ENCODE measurements at regions not wholly inside any gene's neighbourhood (a gene's known extent, or its start where the extent isn't known, plus 50 kb on each side); places are given as distances from the start of the nearest gene placed in this dataset.

GRCh38 chr3:66572938-66573710 lies 72.3 kb upstream of the LRIG1 start:
- TF ChIP-seq CTCF (IDR thresholded peaks at IDR 0.05) (no peak), EZH2 (IDR thresholded peaks at IDR 0.05; ENCODE audit: borderline replicate concordance, insufficient read depth, low read depth, low read length, poor library complexity, severe bottlenecking) (no peak)

Measured in B cell (primary cell).